HEK293 (cell line): ENCODE measurements at regions not wholly inside any gene's neighbourhood (a gene's known extent, or its start where the extent isn't known, plus 50 kb on each side); places are given as distances from the start of the nearest gene placed in this dataset.

Source experiments
- CTCF ChIP-seq: fragments of 450-650 bp; formaldehyde crosslinking; IDR thresholded peaks from 2 replicates; pipeline ENCODE4 v1.5.1; 2016; ENCODE audit warnings: missing biosample characterization, missing genetic modification characterization
- KLF9 ChIP-seq: fragments of 450-650 bp; formaldehyde crosslinking; IDR thresholded peaks from 2 replicates; pipeline ENCODE4 v1.5.1; 2016; ENCODE audit warnings: missing biosample characterization, missing genetic modification characterization, low read depth
- ZBTB49 ChIP-seq: fragments of 450-650 bp; formaldehyde crosslinking; IDR thresholded peaks from 2 replicates; pipeline ENCODE4 v1.5.1; 2016; ENCODE audit warnings: missing biosample characterization, missing genetic modification characterization, low read depth
- ZNF121 ChIP-seq: fragments of 450-650 bp; formaldehyde crosslinking; IDR thresholded peaks from 2 replicates; pipeline ENCODE4 v1.5.1; 2016; ENCODE audit warnings: missing biosample characterization, missing genetic modification characterization
- ZNF239 ChIP-seq: fragments of 450-650 bp; formaldehyde crosslinking; IDR thresholded peaks from 2 replicates; pipeline ENCODE4 v1.5.1; 2016; ENCODE audit warnings: missing biosample characterization, missing genetic modification characterization
- ZNF302 ChIP-seq: fragments of 450-650 bp; formaldehyde crosslinking; IDR thresholded peaks from 2 replicates; pipeline ENCODE4 v1.5.1; 2016; ENCODE audit warnings: missing biosample characterization, missing genetic modification characterization, low read depth
- ZNF449 ChIP-seq: fragments of 450-650 bp; formaldehyde crosslinking; IDR thresholded peaks from 2 replicates; pipeline ENCODE4 v1.5.1; 2017; ENCODE audit warnings: missing biosample characterization, mild to moderate bottlenecking, missing genetic modification characterization, moderate library complexity
- ZNF776 ChIP-seq: fragments of 450-650 bp; formaldehyde crosslinking; IDR thresholded peaks from 2 replicates; pipeline ENCODE4 v1.5.0; 2017; ENCODE audit warnings: missing biosample characterization, missing genetic modification characterization, borderline replicate concordance
- ZSCAN23 ChIP-seq: fragments of 450-650 bp; formaldehyde crosslinking; IDR thresholded peaks from 2 replicates; pipeline ENCODE4 v1.5.1; 2016; ENCODE audit warnings: missing biosample characterization, missing genetic modification characterization

GRCh38 chr4:41374490-41374889 lies 117.8 kb downstream of the UCHL1 start:
- TF ChIP-seq ZNF239 = no peak
- TF ChIP-seq CTCF (tag by site-specific recombination) = no peak
- TF ChIP-seq ZNF121 = no peak
- no peak for TF ChIP-seq ZSCAN23 (tag by site-specific recombination)
- TF ChIP-seq ZNF776 (tag by site-specific recombination) = no peak
- TF ChIP-seq ZNF449 (tag by site-specific recombination) = no peak
- no peak for TF ChIP-seq ZBTB49
- no peak for TF ChIP-seq ZNF302 (tag by site-specific recombination)
- TF ChIP-seq KLF9 (tag by site-specific recombination) = no peak
